K562 (cell line): ENCODE measurements at regions not wholly inside any gene's neighbourhood (a gene's known extent, or its start where the extent isn't known, plus 50 kb on each side); places are given as distances from the start of the nearest gene placed in this dataset.

Source experiments
- ATAC-seq: fragments of 200-7000 bp; cut with Tn5 transposase; 3 replicates; pipeline ENCODE4 v1.9.1; 2020; ENCODE audit warnings: moderate library complexity
- BruUV-seq: library from RNA; stranded (reverse); fragments of 400-500 nt; replicated peaks from 2 replicates; lab custom pipeline; 2021; lab: Mats Ljungman, UMichigan
- CTCF ChIA-PET: fragments of 300-600 bp; formaldehyde crosslinking; extraction: SDS; loops from one replicate; lab custom pipeline; 2021; ENCODE audit warnings: low intra/inter-chr PET ratio; lab: Yijun Ruan, JAX
- POLR2A ChIA-PET: fragments of 300-600, 350-650 bp; sonication (Branson Sonifier 250); formaldehyde crosslinking; extraction: SDS; loops from one replicate; lab custom pipeline; 2021; ENCODE audit warnings: antibody characterized with exemption, inconsistent platforms; lab: Yijun Ruan, JAX
- DNase-seq, 4 experiments: peaks; one replicate each; pipeline versions ENCODE4 v3.0.0 to v3.0.0-alpha.2; 2011 to 2018; ENCODE audit warnings: low spot score in 3 of 4, mixed read lengths in 3 of 4; ENCODE audit errors: extremely low read depth in 1 of 4
- FAIRE-seq: peaks from 2 replicates; lab custom pipeline; 2011; peaks lifted over from hg19 to GRCh38; lab: Jason Lieb, UNC
- H2AFZ ChIP-seq: 2 replicates; pipeline ENCODE4 v1.6.0; 2011; ENCODE audit warnings: low read depth, low read length, control low read depth, inconsistent platforms
- H3K27ac ChIP-seq: fragments of 200-600 bp; 3 replicates; pipeline ENCODE4 v1.8.0; 2011; ENCODE audit warnings: low read depth, mild to moderate bottlenecking, control low read depth, inconsistent platforms, low read length, moderate library complexity, mixed read lengths; ENCODE audit errors: extremely low read depth
- H3K27me3 ChIP-seq, 2 experiments: fragments of 300-600 bp in 1 of 2; 2 replicates in 1 of 2; 3 replicates in 1 of 2; pipeline versions ENCODE4 v1.6.0 to v1.8.0; 2011; ENCODE audit warnings: inconsistent platforms in 2 of 2, low read length in 2 of 2, mild to moderate bottlenecking in 1 of 2, mixed read lengths in 1 of 2, moderate library complexity in 1 of 2; ENCODE audit not compliant: control insufficient read depth in 2 of 2, insufficient read depth in 2 of 2
- H3K36me3 ChIP-seq: fragments of 300-600 bp; 3 replicates; pipeline ENCODE4 v1.8.0; 2011; ENCODE audit warnings: mild to moderate bottlenecking, low read length, inconsistent platforms; ENCODE audit not compliant: control insufficient read depth, insufficient read depth
- H3K4me1 ChIP-seq, 2 experiments: fragments of 200-600 bp in 1 of 2; replicated peaks in 1 of 2; 2 replicates in 1 of 2; 3 replicates in 1 of 2; pipeline versions ENCODE4 v1.5.1 to v1.8.0; 2011; ENCODE audit warnings: inconsistent platforms in 2 of 2, low read length in 2 of 2, mild to moderate bottlenecking in 1 of 2, mixed read lengths in 1 of 2, moderate library complexity in 1 of 2; ENCODE audit not compliant: control insufficient read depth in 2 of 2, insufficient read depth in 2 of 2
- H3K4me2 ChIP-seq: 2 replicates; pipeline ENCODE4 v1.6.1; 2011; ENCODE audit warnings: low read length, control low read depth, inconsistent platforms, mixed read lengths; ENCODE audit not compliant: insufficient read depth
- H3K4me3 ChIP-seq: fragments of 200-600 bp; sonication (generic), shearing (Covaris generic); 2 replicates; pipeline ENCODE4 v1.5.1; 2016; ENCODE audit warnings: control low read depth, inconsistent platforms
- H3K79me2 ChIP-seq: fragments of 200-600 bp; 3 replicates; pipeline ENCODE4 v1.8.0; 2011; ENCODE audit warnings: low read length, inconsistent platforms; ENCODE audit not compliant: control insufficient read depth, insufficient read depth
- H3K9ac ChIP-seq, 2 experiments: 2 replicates each; pipeline versions ENCODE4 v1.6.0 to v1.6.1; 2011; ENCODE audit warnings: low read depth in 2 of 2, low read length in 2 of 2, control low read depth in 1 of 2, inconsistent platforms in 1 of 2, mild to moderate bottlenecking in 1 of 2, mixed read lengths in 1 of 2; ENCODE audit not compliant: insufficient read depth in 1 of 2
- H3K9me1 ChIP-seq: one replicate; pipeline ENCODE4 v1.6.0; 2011; ENCODE audit warnings: inconsistent platforms, mild to moderate bottlenecking, low read length, moderate library complexity; ENCODE audit not compliant: control insufficient read depth, insufficient read depth
- H3K9me3 ChIP-seq: replicated peaks from 2 replicates; pipeline ENCODE4 v1.5.1; 2011; ENCODE audit warnings: low read depth, low read length, inconsistent platforms; ENCODE audit not compliant: control insufficient read depth, insufficient read depth
- H4K20me1 ChIP-seq: replicated peaks from 2 replicates; pipeline ENCODE4 v1.6.1; 2011; ENCODE audit warnings: low read length, inconsistent platforms, mixed read lengths; ENCODE audit not compliant: control insufficient read depth, insufficient read depth
- ETS1 ChIP-seq: conservative IDR thresholded peaks from 2 replicates; pipeline ENCODE4 v1.6.1; 2011; ENCODE audit warnings: low read depth, mild to moderate bottlenecking, low read length; ENCODE audit not compliant: control insufficient read depth
- ETV1 ChIP-seq: fragments of 450-650 bp; conservative IDR thresholded peaks from 2 replicates; pipeline ENCODE4 v1.6.1; 2016; ENCODE audit warnings: missing genetic modification characterization, control low read depth, low read depth, missing compliant biosample characterization
- GABPB2 ChIP-seq: fragments of 250-450 bp; sonication (Bioruptor Pico); conservative IDR thresholded peaks from 2 replicates; pipeline ENCODE4 v1.5.1; 2021; ENCODE audit warnings: mild to moderate bottlenecking
- KLF1 ChIP-seq: fragments of 450-650 bp; IDR thresholded peaks from 2 replicates; pipeline ENCODE4 v1.6.1; 2016; ENCODE audit warnings: missing genetic modification characterization, missing compliant biosample characterization
- MGA ChIP-seq: fragments of 450-650 bp; IDR thresholded peaks from 2 replicates; pipeline ENCODE4 v1.6.1; 2016; ENCODE audit warnings: mild to moderate bottlenecking, moderate library complexity
- NBN ChIP-seq: fragments of 450-650 bp; IDR thresholded peaks from 2 replicates; pipeline ENCODE4 v1.6.1; 2016; ENCODE audit warnings: low read depth, mild to moderate bottlenecking
- PHF20 ChIP-seq: fragments of 450-650 bp; IDR thresholded peaks from 2 replicates; pipeline ENCODE4 v1.6.1; 2018; ENCODE audit not compliant: partially characterized antibody
- PREB ChIP-seq: sonication (generic); formaldehyde crosslinking; IDR thresholded peaks from 2 replicates; pipeline ENCODE4 v1.8.1; 2023; ENCODE audit warnings: mild to moderate bottlenecking, missing genetic modification reagents
- ZNF143 ChIP-seq: sonication (generic); formaldehyde crosslinking; IDR thresholded peaks from 2 replicates; pipeline ENCODE4 v1.9.0; 2022; ENCODE audit warnings: mild to moderate bottlenecking, missing genetic modification reagents
- ZNF436 ChIP-seq: fragments of 250-450, 450-650 bp; sonication (Bioruptor Pico); formaldehyde crosslinking; IDR thresholded peaks from 2 replicates; pipeline ENCODE4 v1.7.0; 2020; ENCODE audit warnings: mild to moderate bottlenecking
- WGBS: fragments of 100-300 bp; shearing (Covaris generic); methylation state at CpG from one replicate; pipeline ENCODE4 v1.1.6; 2016; ENCODE audit warnings: low coverage, mixed read lengths; ENCODE audit not compliant: insufficient coverage; ENCODE audit errors: missing lambda C conversion rate; 5-methylcytosine and 5-hydroxymethylcytosine counted together
- in situ Hi-C: fragments of 300-500 bp; cut with MboI; formaldehyde crosslinking; loops from 4 replicates; pipeline ENCODE4 v1.15.0; 2018; ENCODE audit warnings: inconsistent platforms, mixed read lengths
- intact Hi-C: fragments of 100-400 bp; cut with micrococcal nuclease; formaldehyde crosslinking; loops from 2 replicates; pipeline ENCODE4 v1.14.2; 2022

GRCh38 chr19:31152906-31153305 lies 196.3 kb downstream of the TSHZ3 start:
- no peak overlapping the region for H3K4me2 ChIP-seq
- ChIA-PET POLR2A (no interaction called here), CTCF (no interaction called here)
- H3K9me1 ChIP-seq: no peaks in the 10 kb centered on the region
- in situ Hi-C loops (no loop called here), intact Hi-C loops (no loop called here)
- peaks cover 0 to 12% of the 10 kb centered on the region in 2 experiments; a peak in 1 of 5 replicates for H3K27me3 ChIP-seq
- no peaks in the 10 kb centered on the region for H4K20me1 ChIP-seq
- H3K79me2 ChIP-seq: no peaks in the 10 kb centered on the region
- no peak overlapping the region for H3K4me3 ChIP-seq
- H2AFZ ChIP-seq: no peak overlapping the region
- H3K4me1 ChIP-seq: no peaks in the 10 kb centered on the region
- WGBS: 0% methylated on average over 3 of the region's 3 CpGs
- H3K36me3 ChIP-seq: no peaks in the 10 kb centered on the region
- H3K27ac ChIP-seq: no peak overlapping the region
- H3K9ac ChIP-seq: no peak overlapping the region
- ATAC-seq (no peak), FAIRE-seq (no peak), DNase-seq (no peak)
- no peaks in the 10 kb centered on the region for H3K9me3 ChIP-seq
- no TSS peak for BruUV-seq
- no peak for TF ChIP-seq PREB (CRISPR knock-in tag)
- TF ChIP-seq GABPB2 (CRISPR knock-in tag): no peak
- TF ChIP-seq ZNF143 (CRISPR knock-in tag): no peak
- TF ChIP-seq MGA: no peak
- TF ChIP-seq ETV1: no peak
- TF ChIP-seq ETS1: no peak
- no peak for TF ChIP-seq PHF20
- TF ChIP-seq ZNF436 (CRISPR knock-in tag): no peak
- no peak for TF ChIP-seq KLF1
- no peak for TF ChIP-seq NBN
